Spleen (tissue), 7 donors: ENCODE measurements at regions not wholly inside any gene's neighbourhood (a gene's known extent, or its start where the extent isn't known, plus 50 kb on each side); places are given as distances from the start of the nearest gene placed in this dataset.

Source experiments
- CTCF ChIP-seq, 11 experiments: fragments of 200-600 bp in 7 of 11; fragments of 450-650 bp in 4 of 11; sonication (generic) in 4 of 11; IDR thresholded peaks in 8 of 11; conservative IDR thresholded peaks in 3 of 11; 1 replicate in 7 of 11; 2 replicates in 4 of 11; pipeline versions ENCODE4 v1.4.0 to v1.8.0; 2016 to 2021; ENCODE audit warnings: antibody characterized with exemption in 11 of 11, inconsistent platforms in 4 of 11, mild to moderate bottlenecking in 1 of 11
- POLR2AphosphoS5 ChIP-seq, 3 donors: sonication (generic); formaldehyde crosslinking; IDR thresholded peaks; one replicate each; pipeline ENCODE4 v1.5.1; 2017; ENCODE audit warnings: antibody characterized with exemption in 3 of 3
- donor health status: DM: no; HTN: no; CAD: no; lungs with moderate emphysema.
- donor health status: DM: no; HTN: no; CAD: no.
- donor health status: DM: no; HTN: no; CAD: no.

- TF ChIP-seq CTCF (IDR thresholded peaks at IDR 0.05 in 8 of 11, conservative IDR thresholded peaks at IDR 0.05 in 3 of 11) (no peak), POLR2AphosphoS5 (IDR thresholded peaks at IDR 0.05) (no peak)
Observed at GRCh38 chr13:106688940-106689339, 121.0 kb upstream of the ARGLU1 start.
